AG08396 (cell line): ENCODE measurements at regions not wholly inside any gene's neighbourhood (a gene's known extent, or its start where the extent isn't known, plus 50 kb on each side); places are given as distances from the start of the nearest gene placed in this dataset.
A peak's percentile ranks its signal among the peaks of the same experiment; 100 is the strongest.
"Not testable (repeated sequence)": the region's sequence is repeated elsewhere in the genome, so short reads cannot be mapped to it uniquely, and the experiment has no call there.

ENCODE experiments used
- DNase-seq: peaks from one replicate; pipeline ENCODE4 v3.0.0; 2012; ENCODE audit warnings: low spot score, mixed read lengths

GRCh38 chr6:151671195-151671594, 136.3 kb upstream of the ESR1 start:
- no peak for DNase-seq

- no peak for DNase-seq
These were observed 132.9 kb upstream of the ESR1 start for GRCh38 chr6:151674578-151674977.

- DNase-seq, result peak; percentile 57
These were observed 131.6 kb upstream of the ESR1 start for GRCh38 chr6:151675746-151676459.

- no peak for DNase-seq
These were observed 131.0 kb upstream of the ESR1 start for GRCh38 chr6:151676460-151676945.

GRCh38 chr6:151677404-151677803, 130.1 kb upstream of the ESR1 start:
- DNase-seq, result no peak

- DNase-seq, result peak; percentile 55
These were observed 128.4 kb upstream of the ESR1 start for GRCh38 chr6:151679081-151679480.

- no peak for DNase-seq
These were observed 127.5 kb upstream of the ESR1 start for GRCh38 chr6:151679941-151680340.

- no peak for DNase-seq
These were observed 126.5 kb upstream of the ESR1 start for GRCh38 chr6:151680846-151681432.

- DNase-seq, result no peak
These were observed 125.9 kb upstream of the ESR1 start for GRCh38 chr6:151681433-151682059.

- DNase-seq, result no peak
These were observed 125.2 kb upstream of the ESR1 start for GRCh38 chr6:151682251-151682650.

GRCh38 chr6:151682922-151683321, 124.6 kb upstream of the ESR1 start:
- DNase-seq, result no peak

GRCh38 chr6:151683381-151683780, 124.1 kb upstream of the ESR1 start:
- no peak for DNase-seq

GRCh38 chr6:151689499-151690201, 117.8 kb upstream of the ESR1 start:
- DNase-seq, result no peak

- no peak for DNase-seq
These were observed 117.2 kb upstream of the ESR1 start for GRCh38 chr6:151690303-151690702.

GRCh38 chr6:151690768-151691562, 116.5 kb upstream of the ESR1 start:
- peak; percentile 31 for DNase-seq

GRCh38 chr6:151692216-151692615, 115.3 kb upstream of the ESR1 start:
- no peak for DNase-seq

GRCh38 chr6:151693366-151693765, 114.1 kb upstream of the ESR1 start:
- DNase-seq, result no peak

- DNase-seq, result no peak
These were observed 112.3 kb upstream of the ESR1 start for GRCh38 chr6:151695156-151695555.

- DNase-seq, result not testable (repeated sequence)
These were observed 111.2 kb upstream of the ESR1 start for GRCh38 chr6:151696302-151696701.

GRCh38 chr6:151698931-151699700, 108.4 kb upstream of the ESR1 start:
- no peak for DNase-seq

GRCh38 chr6:151699719-151700118, 107.8 kb upstream of the ESR1 start:
- no peak for DNase-seq
